HG02623 (cell line): ENCODE measurements at regions not wholly inside any gene's neighbourhood (a gene's known extent, or its start where the extent isn't known, plus 50 kb on each side); places are given as distances from the start of the nearest gene placed in this dataset.

ENCODE experiments used
- ATAC-seq: cut with Tn5 transposase; IDR thresholded peaks from one replicate; pipeline ENCODE4 v1.9.1; 2021; ENCODE audit warnings: moderate library complexity; ENCODE audit not compliant: unreplicated experiment

GRCh38 chr2:23092831-23093230, 292.1 kb upstream of the KLHL29 start:
- no peak for ATAC-seq

GRCh38 chr2:23093513-23093912, 291.5 kb upstream of the KLHL29 start:
- ATAC-seq = no peak

DNA sequence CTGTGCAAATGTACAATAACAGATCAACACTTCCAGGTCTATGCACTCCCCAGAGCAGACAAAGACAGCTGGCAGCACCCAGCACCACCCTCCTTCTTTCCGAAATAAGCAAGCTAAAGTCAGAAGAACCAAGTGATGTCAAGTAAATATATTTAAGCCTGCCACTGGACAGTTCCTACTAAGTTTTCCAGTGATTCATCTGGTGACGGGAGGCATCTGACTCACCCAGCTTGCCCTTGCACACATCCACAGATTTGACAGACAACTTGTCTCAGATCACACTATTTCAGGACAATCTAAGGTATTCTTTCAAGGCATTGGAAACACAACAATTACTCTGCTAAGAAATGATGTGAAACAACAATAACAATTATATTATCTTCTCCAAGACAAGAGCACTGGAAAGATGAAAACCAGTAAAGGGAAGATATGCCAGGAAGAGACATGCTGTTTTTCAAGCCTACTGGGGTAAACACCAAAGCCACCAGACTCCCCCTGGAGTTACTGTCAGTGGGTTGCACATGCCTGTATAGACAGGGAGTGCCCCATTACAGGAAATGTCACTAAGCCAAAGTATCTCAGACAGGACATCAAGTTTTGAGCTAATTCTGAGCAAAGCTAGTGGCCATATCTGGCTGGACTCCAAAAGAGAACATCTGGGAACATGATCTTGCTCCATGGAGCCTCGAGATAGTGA, 287.9 kb upstream of the KLHL29 start:
- no peak for ATAC-seq

GRCh38 chr2:23100406-23100805, 284.6 kb upstream of the KLHL29 start:
- no peak for ATAC-seq

DNA sequence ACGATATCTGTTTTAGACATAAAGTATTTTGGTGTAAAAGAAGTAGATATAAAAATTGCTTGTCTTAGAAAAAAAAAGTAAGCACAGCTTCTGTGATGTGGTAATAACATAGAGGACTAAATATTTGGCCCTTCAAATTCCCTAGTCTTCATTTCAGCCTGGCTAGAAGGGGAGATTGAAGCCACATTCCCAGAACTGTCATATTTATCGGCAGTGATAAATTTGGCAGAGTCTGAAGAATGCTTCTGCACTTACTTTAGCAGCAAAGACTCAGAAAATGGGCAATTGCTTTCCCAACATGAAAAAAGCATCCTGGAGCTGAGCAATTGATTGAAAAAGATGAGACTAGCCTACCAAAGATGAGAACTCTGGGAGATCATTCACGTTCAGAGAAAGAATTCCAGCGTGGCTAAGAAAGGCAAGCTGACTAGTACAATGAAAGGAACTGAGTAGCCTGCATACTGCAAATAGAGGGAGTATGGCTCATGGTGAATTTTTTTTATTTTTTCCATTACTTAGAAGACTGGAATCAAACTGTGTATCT, 278.7 kb upstream of the KLHL29 start:
- no peak for ATAC-seq

DNA sequence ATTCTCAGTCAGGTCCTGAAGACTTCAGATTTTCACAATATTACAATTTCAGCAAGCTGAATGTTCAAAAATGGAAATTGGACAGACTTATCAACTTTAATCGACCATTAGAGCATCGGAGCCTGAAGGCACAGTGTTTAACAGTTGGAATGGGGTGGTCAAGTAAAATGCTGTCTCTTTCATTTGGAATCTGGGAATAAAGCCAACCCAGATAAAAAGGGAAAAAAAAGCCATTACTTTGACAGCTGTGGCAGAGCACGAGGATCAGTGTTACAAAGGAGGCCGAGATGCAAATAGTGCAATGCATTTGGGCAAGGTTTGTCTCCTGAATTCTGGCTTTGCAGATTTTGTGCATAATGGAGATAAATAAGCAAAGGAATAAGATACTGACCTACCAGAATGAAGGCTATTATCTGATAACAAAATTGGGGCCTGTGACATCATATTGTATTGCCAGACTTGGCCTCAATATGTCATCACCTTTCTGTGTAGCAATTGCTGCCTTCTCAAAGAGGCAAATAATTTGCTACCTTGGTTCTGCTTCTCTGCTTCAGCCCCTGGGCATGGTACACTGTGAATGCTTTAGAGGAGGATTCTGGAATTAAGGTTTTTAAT, 277.5 kb upstream of the KLHL29 start:
- ATAC-seq = no peak

- ATAC-seq = no peak
Measured at GRCh38 chr2:23111263-23111662, 273.7 kb upstream of the KLHL29 start.

GRCh38 chr2:23112517-23112916, 272.5 kb upstream of the KLHL29 start:
- no peak for ATAC-seq

DNA sequence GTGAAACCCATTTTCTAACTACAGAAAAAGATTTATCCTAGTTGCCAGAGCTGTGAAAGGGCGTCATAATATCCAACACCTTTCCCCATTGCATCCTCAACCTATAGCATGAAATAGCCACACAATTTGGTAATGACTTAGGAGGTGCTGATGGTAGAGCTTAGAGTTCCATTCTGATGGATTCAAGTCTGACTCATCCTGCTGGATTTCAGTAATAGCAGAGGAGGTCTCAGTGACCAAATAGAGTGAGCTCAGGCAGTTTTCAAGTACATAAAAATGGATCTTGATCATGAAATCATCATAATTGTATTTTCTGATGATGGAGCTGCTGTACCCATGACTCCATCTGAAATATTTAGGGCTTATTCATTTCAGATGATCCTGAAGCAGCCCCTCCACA, 270.7 kb upstream of the KLHL29 start:
- ATAC-seq = no peak

DNA sequence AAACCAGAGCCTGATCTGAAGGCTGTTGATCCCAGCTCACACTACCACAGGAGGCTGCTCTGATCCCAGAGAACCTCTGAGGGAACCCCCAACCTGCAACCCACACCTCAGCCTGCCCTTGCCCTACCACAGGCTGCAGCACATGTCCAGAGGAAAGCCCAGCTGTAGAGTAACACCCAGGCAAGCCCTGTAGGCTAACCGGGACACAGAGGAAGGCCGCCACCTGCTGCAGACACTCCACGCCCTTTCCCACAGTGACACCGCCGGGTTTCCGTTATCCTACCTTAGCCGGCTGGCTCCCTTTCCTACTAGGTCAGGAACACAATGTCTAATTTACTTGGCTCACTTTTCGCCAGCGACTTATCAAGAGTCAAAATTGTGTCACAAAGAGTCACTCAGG, 266.7 kb upstream of the KLHL29 start:
- no peak for ATAC-seq

GRCh38 chr2:23118894-23119293, 266.1 kb upstream of the KLHL29 start:
- ATAC-seq = no peak

GRCh38 chr2:23120161-23120560, 264.8 kb upstream of the KLHL29 start:
- ATAC-seq = no peak

DNA sequence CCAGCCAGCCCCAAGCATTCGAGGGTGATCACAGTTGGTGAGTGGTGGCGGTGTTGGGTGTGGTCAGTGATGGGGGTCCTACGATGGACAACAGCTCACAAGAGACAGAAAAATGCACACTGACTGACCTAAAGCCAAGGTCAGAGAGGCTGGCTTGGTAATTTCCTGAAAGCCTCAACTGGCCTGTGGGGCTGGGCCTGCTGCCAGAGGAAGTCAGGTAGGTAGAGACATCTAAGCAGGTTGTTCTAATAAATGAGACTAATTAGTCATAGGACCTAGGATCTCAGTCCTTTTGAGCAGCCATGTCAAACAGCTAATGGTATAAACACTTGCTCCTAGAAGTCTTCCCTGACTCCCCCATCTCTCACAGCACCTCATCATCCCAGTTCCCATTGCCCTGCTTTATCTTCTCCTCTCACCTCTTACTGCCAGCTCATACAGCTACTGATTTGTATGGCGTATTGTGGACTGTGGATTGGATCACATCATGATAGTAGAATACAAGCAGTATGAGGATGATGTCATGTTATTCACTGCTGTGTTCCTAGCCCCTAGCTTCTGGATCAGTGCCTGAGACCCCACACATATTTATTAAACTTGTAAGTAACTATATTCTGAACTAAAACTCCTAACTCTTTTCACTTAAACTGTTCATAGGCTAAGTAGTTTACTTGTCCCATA, 262.9 kb upstream of the KLHL29 start:
- ATAC-seq = no peak

- no peak for ATAC-seq
Measured at GRCh38 chr2:23122681-23123215, 262.2 kb upstream of the KLHL29 start.

DNA sequence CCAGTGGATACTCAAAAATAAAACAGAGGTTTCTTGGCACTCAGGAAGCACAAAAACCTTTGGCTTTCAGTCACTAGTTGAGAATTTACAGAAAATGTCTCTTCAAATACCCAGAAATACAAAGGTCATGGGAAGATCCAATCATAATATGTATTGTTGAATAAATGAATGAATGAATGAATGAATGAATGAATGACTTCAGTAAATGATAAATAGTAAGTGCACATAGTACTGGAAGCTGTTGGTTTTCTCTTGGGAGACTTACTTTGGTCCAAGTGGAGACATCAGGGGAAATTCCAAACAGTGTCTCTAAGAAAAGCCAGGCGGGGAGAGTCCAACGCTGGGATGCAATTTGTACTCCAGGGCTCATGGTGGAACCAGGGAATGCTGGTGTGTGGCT, 261.3 kb upstream of the KLHL29 start:
- ATAC-seq = no peak

GRCh38 chr2:23124214-23124750, 260.7 kb upstream of the KLHL29 start:
- ATAC-seq = no peak

DNA sequence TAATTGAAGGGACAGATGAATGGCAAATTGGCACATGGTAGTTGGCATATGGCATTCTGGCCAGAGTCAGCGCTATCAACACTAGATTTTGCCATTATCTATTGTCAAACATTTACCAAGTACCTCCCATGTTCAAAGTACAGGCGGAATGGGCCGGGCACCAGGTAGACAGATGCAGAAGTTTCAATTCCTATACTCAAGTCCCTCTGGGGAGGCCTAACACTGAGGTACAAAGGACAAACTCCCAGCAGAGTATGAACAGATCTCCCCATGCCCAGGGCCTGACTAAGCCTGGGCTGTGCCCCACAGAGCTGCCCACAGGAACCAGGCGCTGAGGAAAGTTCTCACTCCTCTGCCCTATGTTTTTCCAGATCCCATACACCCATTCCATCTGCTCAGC, 257.5 kb upstream of the KLHL29 start:
- ATAC-seq = no peak

- no peak for ATAC-seq
Measured at GRCh38 chr2:23128684-23129292, 256.2 kb upstream of the KLHL29 start.

- ATAC-seq = no peak
Measured at GRCh38 chr2:23131066-23131575, 253.9 kb upstream of the KLHL29 start.

DNA sequence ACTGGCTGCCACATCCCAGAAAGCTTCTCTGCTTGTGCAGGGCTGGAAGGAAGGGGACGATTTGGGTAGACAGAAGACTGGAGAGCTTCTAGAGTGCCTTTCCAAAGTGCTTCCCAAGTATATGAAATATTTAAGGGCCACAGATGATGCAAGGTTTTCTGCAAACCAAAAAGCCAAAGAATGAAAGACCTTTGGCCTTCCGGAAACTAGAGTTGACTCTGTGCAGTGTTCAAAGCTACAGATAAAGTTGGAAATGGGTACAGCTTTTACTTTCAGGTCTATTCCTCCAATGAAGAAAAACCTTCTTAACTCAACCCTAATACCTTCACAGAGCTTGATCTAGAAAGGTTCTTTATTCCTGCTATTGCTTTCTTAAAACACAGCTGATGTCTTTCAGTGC, 253.0 kb upstream of the KLHL29 start:
- ATAC-seq = no peak
